GM12872 (cell line): ENCODE measurements at regions not wholly inside any gene's neighbourhood (a gene's known extent, or its start where the extent isn't known, plus 50 kb on each side); places are given as distances from the start of the nearest gene placed in this dataset.

Source experiments
- TF ChIP-seq, protein P1 (sequence below): IDR thresholded peaks from 3 replicates; pipeline ENCODE4 v1.5.1; 2011; ENCODE audit warnings: low read depth, mild to moderate bottlenecking, low read length, moderate library complexity; ENCODE audit not compliant: insufficient read depth

DNA sequence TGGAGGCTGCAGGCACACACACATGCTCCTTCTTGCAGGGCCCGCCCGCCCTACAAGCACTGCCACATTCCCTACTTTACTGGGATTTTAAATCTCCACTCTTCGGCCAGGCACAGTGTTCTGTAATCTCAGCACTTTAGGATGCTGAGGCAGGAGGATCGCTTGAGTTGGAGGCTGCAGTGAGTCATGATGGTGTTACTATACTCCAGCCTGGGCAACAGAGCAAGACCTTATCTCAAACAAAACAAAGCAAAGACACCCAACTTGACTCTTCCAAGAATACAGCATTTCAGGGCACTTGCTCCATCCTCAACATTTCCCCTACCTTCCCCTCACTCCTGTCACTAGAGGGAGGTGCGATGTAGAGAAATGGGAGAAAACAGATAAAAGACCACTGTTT is 194.0 kb downstream of the MYLK4 start:
- TF ChIP-seq, protein P1, sequence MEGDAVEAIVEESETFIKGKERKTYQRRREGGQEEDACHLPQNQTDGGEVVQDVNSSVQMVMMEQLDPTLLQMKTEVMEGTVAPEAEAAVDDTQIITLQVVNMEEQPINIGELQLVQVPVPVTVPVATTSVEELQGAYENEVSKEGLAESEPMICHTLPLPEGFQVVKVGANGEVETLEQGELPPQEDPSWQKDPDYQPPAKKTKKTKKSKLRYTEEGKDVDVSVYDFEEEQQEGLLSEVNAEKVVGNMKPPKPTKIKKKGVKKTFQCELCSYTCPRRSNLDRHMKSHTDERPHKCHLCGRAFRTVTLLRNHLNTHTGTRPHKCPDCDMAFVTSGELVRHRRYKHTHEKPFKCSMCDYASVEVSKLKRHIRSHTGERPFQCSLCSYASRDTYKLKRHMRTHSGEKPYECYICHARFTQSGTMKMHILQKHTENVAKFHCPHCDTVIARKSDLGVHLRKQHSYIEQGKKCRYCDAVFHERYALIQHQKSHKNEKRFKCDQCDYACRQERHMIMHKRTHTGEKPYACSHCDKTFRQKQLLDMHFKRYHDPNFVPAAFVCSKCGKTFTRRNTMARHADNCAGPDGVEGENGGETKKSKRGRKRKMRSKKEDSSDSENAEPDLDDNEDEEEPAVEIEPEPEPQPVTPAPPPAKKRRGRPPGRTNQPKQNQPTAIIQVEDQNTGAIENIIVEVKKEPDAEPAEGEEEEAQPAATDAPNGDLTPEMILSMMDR: no peak

DNA sequence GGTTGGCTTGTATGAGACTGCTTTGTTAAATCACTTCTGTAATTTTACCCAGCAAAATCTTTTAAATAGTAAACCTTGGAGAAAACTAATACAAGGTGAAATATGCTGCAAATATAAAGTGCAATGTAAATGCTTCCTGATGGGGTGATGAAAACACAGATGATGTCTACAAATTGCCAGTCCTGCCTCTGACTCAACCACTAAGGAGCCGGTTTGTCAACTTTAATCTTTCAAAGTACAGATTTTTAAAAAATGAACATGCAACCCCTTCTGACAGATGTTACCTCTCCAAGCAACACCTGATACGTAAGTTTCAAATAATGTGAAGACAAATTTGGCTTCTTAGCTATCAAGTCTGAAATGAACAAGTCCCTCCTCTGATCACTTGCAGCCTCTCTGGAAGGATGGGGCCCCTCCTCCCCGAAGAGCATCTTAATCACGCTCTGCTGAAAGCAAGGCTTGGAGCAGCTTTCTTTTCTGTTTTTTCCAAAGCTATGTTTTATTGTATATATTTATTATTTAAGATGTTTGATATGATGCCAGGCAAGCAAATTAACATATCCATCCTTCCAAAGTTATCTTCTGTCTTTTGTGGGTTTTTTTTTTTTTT is 196.0 kb downstream of the MYLK4 start:
- TF ChIP-seq, protein P1: no peak

DNA sequence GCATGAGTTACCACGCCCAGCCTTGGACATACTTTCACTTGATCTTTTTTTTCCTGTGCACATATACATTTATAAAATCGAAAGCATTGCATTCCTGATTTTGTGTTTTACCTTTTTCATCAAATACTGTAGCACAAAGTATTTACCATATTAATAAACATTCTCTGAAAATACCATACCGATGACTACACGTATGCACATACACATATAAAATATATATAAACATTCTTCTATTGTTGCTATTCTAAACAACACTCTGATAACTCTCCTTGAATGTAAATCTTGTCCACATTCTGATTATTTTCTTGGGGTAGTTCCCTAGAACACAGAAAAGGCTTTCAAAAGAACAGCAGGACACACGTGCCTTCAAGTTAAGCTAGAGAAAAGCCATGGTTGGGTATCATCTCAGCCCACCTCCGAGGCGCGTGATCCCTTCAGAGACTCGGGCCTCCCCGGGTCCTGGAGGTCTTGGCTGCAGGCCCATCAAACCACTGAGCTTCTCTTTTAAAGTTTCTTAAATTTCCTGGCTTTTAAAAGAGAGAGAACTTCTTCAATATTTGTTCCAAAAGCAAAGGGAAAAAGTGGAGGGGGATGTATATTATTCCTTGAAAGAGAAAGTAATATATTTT is 198.1 kb downstream of the MYLK4 start:
- TF ChIP-seq, protein P1: no peak

DNA sequence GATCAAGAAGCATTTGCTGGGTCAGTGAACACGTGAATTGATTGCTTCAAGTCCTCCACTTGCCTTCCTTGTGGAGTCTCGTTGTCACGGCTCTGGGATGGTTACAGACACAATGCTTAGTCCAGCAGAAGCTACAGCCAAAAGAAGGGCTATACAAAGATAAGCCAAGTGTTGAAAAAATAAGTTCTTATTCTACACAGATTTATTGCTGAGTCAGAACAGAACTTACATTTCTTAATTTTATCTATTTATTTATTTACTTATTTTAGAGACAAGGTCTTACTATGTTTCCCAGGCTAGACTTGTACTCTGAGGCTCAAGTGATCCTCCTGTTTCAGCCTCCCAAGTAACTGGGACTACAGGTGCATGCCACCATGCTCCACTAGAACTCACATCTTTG is 199.0 kb downstream of the MYLK4 start:
- TF ChIP-seq, protein P1: no peak

DNA sequence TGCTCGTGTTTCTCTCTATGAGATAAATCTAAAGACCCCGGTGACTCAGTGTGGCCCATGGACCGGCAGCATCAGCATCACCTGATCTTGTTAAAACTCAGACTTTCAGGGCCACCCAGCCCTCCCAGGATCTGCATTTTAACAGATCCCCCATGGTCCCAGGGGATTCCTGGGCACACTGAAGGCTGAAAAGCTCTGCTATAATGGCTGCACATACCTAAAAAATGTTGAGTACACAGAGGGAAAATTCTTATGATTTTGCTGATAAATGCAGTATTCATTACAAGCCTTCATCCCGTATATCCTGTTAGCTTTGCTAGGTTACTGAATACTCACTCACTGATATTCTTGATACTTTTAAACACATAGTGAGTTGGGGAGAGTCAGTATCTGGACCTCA is 200.5 kb downstream of the MYLK4 start:
- TF ChIP-seq, protein P1: no peak

DNA sequence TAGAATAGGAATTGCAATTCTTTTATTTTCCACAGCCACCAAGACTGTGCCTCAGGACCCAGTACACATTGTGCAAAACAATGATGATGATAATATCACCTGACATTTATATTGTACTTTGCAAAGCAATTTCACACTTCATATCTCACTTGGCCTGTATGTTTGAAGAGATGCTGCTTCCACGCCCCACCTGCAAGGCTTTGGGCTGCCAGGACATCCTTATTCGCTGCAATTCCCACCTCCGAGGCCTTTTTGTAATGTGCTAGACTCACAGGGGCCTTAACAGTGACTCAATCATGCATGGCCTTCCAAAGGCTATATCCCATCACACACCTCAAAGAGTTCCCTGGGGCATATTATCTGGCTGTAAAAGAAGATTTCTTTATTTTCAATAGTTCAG is 200.9 kb downstream of the MYLK4 start:
- TF ChIP-seq, protein P1: no peak

DNA sequence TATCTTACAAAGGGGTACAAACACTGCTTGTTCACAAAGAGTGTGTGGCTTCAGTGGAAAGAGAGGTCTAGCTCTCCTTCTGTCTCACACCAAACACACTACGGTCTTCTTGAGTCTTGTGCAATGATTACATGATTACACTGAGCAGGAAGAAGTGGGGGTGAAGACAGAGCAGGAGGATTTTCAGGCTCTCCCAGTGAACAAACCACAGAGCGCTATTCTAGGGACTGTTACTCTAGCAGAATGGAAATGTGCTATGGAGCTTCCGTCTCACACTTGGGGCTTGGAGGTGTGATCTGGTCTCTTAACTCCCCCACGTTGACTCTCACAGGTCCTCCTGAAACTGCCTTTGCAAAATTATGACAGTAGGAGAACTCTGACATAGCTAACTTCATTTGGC is 203.4 kb downstream of the MYLK4 start:
- TF ChIP-seq, protein P1: no peak
